GM21526 (cell line): ENCODE measurements at regions not wholly inside any gene's neighbourhood (a gene's known extent, or its start where the extent isn't known, plus 50 kb on each side); places are given as distances from the start of the nearest gene placed in this dataset.
"Not testable (repeated sequence)": the region's sequence is repeated elsewhere in the genome, so short reads cannot be mapped to it uniquely, and the experiment has no call there.

Source experiments
- ATAC-seq: cut with Tn5 transposase; IDR thresholded peaks from one replicate; pipeline ENCODE4 v1.9.1; 2021; ENCODE audit warnings: moderate library complexity; ENCODE audit not compliant: unreplicated experiment, low FRiP score

DNA sequence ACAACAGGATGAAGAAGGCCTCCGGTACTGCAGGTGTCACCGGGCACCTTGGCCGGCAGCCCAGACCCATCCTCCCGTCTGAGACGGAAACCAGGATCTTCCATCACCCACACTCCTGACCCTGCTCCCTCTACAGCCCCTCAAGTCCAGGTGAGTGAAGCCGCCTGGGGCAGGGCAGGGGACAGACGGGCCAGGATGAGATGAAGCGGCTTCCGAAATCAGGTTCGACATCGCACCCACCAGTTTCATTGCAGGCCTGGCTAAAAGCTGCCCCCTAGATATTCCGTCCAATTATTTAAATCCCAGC is 639.1 kb downstream of the TBC1D22A start:
- ATAC-seq = no peak

DNA sequence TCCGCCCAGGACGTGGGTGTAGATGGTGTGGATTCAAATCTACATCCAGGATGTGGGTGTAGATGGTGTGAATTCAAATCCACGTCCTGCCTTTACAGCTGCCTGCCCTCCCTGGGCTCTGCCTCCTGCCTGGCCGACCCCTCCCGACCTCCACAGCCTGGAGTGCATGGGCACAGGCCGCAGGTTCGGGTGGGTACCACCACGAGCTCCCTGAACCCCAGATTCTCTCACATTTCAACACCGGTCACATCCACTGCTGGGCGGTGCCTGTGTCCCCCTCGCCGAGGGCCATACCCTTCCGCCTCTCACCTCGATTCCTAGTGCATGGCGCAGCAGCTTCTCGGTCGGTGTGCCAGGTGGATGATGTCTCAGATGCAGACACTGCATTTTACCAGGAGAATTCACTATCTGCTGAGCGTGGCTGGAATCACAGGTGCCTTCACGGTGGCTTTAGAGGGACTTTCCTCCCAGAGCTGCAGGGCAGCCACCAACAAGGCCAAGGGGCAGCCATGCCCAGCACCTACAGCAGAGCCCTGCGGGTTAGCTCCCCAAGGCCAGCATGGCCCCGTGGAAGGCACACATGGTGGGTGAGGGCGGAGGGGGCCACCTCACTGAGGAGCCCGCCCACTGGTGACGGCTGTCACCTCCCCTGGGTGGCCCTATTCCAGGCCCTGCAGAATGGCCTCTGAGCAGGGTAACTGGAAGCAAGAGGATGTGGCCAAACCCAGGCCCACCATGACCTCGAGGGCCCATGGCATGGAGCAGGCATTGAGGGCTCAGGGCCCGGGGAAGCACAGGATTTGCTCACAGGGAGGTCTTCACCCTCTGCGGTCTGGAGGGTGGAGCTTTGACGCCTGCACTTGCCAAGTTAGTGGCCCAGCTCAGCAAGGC is 638.5 kb downstream of the TBC1D22A start:
- ATAC-seq = no peak

DNA sequence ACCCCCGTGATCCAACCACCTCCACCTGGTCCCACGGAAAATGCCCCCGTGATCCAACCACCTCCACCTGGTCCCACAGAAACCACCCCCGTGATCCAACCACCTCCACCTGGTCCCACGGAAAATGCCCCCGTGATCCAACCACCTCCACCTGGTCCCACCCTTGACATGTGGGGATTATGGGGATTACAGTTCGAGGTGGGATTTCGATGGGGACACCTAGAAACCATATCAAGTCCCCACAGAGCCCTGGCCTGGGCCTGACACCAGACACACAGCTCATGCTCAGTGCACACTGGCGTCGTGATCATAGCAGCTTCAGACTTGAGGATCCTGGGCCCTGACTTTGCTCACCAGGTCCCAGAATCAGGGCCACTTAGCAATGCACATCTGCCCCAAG is 637.7 kb downstream of the TBC1D22A start:
- not testable (repeated sequence) for ATAC-seq

DNA sequence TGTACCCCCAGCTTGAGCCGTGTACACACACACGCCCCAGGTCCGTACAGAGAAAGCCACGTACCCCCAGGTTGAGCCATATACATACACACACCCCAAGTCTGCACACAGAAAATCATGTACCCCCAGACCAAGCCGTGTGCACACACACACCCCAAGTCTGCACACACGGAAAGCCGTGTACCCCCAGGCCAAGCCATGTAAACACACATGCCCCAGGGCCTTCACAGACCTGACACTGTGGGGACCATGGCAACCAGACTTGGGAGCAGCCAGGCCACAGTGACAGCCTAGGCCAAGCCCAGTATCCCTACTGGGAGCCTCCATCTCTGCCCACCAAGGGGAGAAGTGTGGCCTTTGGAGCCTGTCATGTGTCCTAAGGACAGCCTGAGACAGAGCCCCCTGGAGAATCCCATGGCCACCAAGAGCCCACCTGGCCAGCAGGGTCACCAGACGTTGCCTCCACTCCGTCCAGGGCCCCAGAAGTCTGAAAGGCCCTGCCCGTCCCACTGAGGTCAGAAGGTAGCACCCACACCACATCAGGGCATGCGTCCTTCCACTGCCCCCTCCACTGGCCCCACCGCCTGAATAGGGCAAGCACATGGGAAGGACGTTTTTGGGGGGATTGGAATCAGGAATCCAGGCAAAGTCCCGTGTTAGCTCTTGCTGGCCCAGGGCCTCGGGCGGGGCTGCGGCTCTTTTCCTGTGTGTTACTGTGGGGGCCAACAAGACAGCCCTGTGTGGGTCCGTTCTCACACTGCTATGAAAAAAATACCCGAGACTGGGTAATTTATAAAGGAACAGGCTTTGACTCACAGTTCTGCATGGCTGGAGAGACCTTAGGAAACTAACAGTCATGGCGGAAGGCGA is 636.7 kb downstream of the TBC1D22A start:
- no peak for ATAC-seq

DNA sequence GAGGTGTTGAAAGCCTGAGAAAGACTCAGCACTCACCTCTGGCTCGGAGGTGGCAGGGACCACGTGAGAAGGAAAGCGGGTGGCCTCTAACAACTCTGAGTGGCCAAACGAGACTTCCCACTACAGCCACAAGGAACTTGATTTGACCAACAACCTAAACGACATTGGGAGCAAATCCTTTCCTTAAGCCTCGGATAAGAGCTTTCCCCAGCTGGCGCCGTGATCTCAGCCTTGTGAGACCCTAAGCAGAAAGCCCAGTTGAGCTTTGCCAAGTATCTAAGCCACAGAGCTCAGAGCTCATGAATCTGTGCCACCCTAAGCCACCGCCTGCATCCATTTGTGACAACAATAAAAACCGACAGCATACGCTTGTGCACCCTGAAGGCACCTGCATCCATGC is 636.0 kb downstream of the TBC1D22A start:
- no peak for ATAC-seq

DNA sequence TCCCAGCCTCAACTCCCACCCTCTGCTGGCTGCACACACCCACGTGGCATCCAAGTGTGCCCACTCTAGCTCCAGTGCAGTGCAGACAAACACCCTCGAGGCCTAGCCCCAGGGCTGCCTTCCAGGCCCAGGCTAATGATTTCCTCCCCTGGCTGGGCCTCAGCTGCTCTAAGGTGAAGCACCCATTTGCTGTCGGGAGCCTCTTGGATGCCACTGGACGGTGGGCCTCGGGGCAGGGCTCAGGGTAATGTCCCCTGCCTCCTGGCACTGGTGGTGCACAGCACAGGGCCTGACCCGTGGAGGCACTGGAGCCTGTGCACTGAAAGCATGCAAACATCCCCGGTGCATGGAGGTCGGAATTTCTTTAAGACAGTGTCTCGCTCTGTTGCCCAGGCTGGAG is 635.2 kb downstream of the TBC1D22A start:
- ATAC-seq = no peak

DNA sequence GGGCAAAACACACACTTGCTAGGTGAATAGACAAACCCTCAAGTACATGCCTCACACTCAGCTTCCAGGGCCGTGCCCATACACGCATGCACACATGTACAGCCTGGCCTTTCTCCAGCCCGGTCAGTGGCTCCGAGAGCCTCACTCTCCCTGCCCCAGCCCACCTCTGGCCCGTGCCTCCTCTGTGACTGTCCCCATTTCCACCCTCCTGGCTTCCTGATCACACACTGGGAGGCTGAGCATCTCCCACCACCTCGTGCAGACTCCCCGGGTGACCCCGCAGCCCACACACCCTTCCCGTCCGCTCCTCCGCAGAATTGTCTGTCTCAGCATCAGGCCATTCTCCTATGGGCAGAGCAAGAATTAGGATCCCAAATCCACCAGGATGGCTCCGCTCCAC is 634.1 kb downstream of the TBC1D22A start:
- no peak for ATAC-seq

DNA sequence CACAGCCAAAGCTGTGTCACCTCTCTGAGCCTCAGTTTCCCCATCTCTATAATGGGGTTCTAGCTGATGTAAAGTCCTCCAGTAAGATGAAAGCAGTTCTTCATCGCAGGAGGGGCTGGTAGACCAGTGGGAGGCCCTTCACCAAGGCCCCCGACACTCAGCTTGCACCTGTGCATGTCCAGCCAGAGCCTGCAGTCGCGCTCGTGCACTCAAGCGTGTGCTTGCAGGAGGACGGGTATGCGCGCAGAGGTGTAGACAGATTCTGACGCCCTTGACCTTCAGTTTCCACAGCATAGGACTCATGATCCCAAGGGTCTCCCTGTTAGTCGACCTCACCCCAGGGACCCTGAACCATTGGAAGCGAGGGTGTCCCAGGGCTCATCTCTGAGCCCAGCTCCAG is 633.7 kb downstream of the TBC1D22A start:
- ATAC-seq = no peak

DNA sequence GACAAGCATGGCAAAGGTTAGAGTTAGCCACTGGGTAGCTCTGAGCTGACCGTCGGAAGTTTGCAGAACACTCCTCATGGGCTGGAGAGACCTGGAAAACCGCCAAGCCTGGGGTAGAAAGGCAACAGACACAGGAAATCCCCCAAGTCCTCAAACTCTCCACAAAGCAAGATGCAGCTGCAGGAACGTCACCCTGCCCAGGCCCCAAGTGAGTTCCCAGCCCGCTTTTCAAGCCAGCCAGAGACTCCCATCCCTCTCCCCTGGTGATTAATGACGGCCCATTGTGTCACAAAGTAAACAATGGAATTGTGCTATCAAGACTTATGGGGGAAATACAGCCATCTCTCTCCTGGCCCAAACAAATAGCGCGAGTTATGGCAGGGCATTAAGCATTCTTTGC is 633.0 kb downstream of the TBC1D22A start:
- no peak for ATAC-seq

DNA sequence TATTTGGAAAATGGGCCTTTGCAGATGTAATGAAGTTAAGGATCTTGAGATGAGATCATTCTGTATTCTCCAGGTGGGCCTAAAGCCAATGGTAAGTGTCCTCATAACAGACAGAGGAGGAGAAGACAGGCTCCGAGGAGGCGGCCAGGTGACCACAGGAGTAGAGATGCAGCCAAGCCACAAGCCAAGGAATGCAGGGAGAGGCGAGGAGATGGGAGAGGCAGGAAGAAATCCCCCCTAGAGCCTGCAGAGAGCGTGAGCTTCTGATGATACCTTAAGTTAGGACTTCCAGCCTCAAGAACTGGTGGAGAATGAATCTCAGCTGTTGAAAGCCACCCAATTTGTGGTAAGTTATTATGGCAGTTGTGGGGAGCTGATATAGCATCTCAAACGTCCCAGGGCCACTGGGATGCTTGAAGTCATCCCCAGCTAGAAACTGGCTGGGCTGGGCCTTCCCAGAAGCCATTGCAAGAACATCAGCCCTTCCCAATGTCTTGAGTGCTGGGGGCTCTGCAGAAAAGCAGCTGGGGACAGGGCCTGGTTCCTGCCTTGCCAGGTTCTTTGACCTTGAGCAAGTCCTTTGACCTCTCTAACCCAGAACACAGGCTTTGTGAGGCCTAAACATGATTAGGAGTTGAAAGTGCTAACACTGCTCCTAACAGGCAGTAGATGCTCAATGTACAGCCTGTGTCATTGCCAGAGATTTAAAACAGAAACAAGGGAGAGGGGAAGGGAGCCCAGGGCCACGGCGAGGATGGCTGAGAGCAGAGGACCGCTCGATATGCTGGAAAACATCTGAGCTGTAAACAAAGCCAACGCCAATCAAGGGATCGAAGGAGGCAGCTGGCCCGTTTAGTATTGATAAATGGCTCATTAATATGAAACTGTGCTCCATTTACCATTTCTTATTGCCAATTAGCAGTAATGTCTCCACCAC is 632.3 kb downstream of the TBC1D22A start:
- no peak for ATAC-seq

DNA sequence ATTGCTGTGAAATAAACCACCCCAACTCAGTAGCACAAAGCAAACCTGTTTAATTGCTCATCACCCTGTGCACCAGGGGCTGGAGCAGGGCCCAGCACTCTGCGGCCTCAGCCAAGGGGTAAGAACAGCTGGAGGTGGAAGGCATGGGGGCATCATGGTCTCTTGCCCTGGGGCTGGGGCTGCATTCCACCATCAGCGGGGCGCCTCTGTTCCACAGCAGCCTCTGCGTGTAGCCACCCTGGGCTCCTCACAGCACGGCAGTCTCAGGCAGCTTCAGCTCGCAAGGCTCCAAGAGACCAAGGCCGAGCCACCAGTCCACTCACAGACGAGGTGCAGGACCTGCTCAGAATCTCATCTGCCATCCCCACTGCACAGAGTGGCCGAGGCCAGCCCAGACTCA is 630.7 kb downstream of the TBC1D22A start:
- no peak for ATAC-seq

DNA sequence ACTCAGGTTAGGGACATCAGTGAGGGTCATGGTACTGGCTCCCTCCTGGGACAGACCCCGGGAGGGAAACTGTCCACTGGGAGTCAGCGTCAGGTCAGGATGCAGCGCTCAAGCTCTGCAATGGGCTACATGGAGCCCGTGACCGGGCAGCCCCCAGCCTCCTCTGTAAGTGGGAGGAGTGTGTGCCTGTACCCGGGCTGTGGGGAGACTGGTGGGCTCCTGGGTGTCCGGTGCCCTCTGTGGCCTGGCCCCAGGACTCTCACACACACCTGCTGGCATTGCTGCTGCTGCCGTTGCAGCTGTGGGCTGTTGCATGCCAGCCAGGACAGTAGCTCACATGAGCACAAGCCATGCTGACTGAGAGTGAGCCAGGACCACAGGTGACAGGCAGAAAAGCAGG is 630.3 kb downstream of the TBC1D22A start:
- ATAC-seq = no peak

DNA sequence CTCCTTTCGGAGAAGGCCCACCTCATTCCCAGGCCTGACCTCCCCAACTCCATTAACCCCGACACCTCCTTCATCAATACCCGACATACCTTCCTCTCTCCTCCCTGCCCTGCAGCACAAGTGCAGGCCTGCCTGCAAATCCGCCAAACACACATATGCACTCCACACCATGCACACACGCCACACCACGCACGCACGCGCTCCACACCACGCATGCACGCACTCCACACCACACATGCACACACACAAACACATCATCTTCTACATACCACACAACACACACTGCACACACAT is 629.6 kb downstream of the TBC1D22A start:
- ATAC-seq = no peak

DNA sequence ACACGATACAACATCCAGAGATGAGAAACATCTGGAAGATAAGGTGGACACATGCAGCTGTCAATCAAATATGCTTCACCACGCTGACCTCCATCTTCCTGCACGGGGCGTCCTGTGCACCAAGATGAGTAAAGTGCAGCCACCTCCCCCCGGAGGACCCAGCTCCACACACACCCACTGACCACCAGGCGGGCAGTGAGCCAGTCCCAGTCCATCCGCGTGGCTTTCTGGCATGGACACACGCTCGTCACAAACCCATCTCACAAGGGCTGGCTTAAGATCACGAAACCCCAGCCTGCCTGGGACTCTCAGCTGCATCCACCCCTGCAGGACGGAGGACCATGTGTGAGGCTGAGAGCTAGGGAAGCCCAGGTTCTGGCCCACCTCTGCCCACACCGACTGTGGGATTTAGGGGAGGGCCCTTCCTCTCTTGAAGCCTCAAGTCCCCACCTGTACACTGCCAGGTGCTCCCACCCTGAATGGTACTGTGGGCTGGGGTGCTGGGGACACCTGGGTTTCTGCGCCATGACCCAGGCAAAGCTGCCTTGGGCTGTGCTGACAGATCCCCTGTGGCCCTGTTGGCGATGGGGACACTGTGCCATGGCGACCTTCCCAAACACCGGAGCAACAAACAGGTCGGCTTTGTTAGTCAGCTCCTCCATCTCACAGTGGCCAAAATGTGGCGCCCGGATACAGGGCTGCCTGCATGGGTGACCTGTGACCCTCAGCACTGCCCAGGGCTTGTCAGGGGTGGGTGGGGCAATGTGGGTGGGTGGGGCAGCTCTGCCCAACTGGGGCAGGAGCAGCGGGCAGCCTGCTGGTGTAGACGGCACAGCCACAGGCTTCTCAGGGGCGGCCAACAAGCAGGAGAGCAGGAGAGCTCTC is 629.0 kb downstream of the TBC1D22A start:
- ATAC-seq = no peak

DNA sequence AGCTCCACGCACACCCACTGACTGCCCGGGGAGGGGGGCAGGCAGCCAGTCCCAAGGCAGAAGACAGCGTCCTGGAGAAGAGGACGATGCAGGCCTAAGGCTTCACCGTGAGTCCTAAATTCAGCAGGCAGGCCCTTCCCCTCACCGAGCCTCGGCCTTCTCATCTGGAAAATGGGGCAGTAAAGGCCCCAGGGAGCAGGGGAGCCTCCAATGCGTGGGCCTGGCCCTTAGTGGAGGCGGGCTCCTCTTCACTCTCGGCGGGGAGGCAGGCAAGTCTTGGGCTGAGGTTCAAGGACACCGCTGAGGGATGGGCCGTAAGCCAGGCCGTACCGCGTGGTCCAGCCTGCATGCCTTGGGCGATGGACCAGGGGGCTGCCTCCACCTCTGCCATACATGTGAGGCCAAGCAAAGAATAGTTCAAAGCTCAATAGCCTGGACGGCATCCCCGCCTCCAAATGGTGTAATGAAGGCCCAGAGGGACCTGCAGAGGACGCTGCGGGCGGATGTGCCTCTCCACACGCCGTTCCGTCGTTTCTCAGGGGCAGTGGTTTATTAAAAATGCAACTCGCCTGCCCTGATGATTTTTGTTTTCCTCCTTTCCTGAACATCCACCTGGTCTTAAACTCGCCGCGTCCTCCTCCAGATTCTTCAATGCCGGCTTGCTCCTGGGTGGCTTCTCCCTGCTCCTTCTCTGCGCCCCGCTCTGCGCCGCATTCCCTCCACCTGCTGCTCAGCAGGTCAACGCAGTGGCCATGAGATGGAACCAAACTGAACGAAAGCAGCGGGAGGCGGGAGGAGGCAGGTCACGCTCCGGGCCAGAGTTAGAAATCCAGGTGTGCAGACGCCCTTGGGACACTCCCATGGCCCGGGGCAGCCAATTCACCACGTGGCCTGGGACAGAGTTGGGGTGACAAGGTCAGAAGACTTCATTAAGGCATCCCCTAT is 627.8 kb downstream of the TBC1D22A start:
- no peak for ATAC-seq

DNA sequence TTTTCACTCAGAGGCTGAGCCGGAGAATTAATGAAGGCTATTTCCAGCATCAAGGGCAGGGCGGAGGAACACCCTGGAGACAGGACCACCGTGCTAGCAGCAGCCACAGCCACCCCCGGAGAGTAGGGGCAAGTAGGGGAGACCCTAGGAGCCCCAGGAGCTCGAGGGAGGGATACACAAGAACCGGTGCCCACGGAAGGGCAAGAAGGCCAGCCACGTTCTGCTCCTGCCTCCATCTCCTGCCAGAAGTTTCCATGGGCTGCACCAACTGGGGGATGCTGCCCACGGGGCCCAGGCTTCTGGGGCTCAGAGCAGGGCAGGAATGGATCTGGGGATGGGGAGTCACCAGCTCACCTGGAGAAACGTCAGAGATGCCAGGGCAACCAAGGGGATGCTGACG is 626.8 kb downstream of the TBC1D22A start:
- ATAC-seq = no peak

DNA sequence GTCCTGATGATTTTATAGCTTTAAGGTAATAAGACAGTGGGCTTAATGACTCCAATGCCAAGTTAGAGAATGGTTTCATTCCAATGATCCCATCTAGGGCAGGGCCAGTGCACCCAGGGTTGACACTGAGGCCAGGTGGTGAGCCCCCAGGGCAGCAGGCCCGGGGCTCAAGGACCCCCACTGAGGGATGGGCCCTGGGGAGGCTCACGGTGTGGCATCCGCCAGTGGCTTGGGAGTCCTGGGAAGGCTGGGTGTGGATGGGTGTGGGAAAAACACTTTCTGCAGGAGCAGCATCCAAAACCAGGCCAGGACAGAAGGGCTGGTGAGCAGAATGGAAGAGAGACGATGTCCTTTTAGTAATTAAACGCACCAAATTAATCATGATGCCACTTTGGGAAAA is 626.3 kb downstream of the TBC1D22A start:
- ATAC-seq = no peak

DNA sequence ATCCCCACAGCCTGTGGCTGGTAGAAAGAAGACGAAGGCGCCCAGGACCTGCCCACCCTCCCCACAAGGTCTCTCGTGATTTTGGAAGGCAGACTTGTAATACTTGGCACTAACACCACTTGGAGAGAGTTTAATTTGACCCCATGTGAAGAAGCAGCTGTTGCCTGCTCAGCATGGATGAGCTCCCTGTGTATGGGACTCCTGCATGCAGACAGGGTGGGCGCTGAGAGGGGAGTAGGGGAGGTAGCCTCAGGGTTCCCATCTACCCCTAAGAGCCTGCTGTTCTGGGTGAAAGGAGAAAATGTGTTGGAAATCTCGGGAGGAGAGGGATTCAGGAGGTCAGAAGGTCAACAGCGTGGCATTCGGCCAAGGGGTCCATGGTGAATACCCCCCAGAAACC is 625.9 kb downstream of the TBC1D22A start:
- no peak for ATAC-seq
